Keratinocyte (primary cell): ENCODE measurements at regions not wholly inside any gene's neighbourhood (a gene's known extent, or its start where the extent isn't known, plus 50 kb on each side); places are given as distances from the start of the nearest gene placed in this dataset.

Experiments
- CTCF ChIP-seq, 3 experiments: IDR thresholded peaks in 1 of 3; conservative IDR thresholded peaks in 1 of 3; optimal IDR thresholded peaks in 1 of 3; 2 replicates in 2 of 3; 3 replicates in 1 of 3; pipeline versions ENCODE3 to v1.5.1; 2011; ENCODE audit warnings: low read length in 3 of 3, mild to moderate bottlenecking in 3 of 3, moderate library complexity in 2 of 3, control low read depth in 1 of 3, inconsistent platforms in 1 of 3; ENCODE audit not compliant: insufficient read depth in 2 of 3; ENCODE audit errors: extremely low read depth in 1 of 3
- EZH2 ChIP-seq: IDR thresholded peaks from one replicate; pipeline ENCODE4 v1.6.1; 2012; ENCODE audit warnings: inconsistent platforms, mild to moderate bottlenecking, low read length, moderate library complexity

GRCh38 chr7:18343047-18343446 lies 152.5 kb upstream of the HDAC9 start:
- TF ChIP-seq CTCF (optimal IDR thresholded peaks at IDR 0.05 in 1 of 3, IDR thresholded peaks at IDR 0.05 in 1 of 3, conservative IDR thresholded peaks at IDR 0.05 in 1 of 3; ENCODE audit: extremely low read depth in 1 of 3, insufficient read depth in 2 of 3, low read length in 3 of 3), result no peak
- TF ChIP-seq EZH2, result no peak
